ENCODE measurements at regions not wholly inside any gene's neighbourhood (a gene's known extent, or its start where the extent isn't known, plus 50 kb on each side); places are given as distances from the start of the nearest gene placed in this dataset.

GRCh38 chr1:29894311-29894710 lies 658.0 kb downstream of the PTPRU start:
- no peak for DNase-seq (ENCODE audit: low spot score)
- WGBS, result 74% methylated on average over 5 of the region's 5 CpGs
- TF ChIP-seq EGR1 (IDR thresholded peaks at IDR 0.05; ENCODE audit: low read depth in 2 of 2) (no peak), RXRA (IDR thresholded peaks at IDR 0.05) (no peak), SP1 (IDR thresholded peaks at IDR 0.05) (no peak), JUND (IDR thresholded peaks at IDR 0.05) (no peak), ATF3 (IDR thresholded peaks at IDR 0.05) (no peak), HNF4G (IDR thresholded peaks at IDR 0.05) (no peak), RAD21 (IDR thresholded peaks at IDR 0.05) (no peak), MAX (IDR thresholded peaks at IDR 0.05) (no peak), ZBTB33 (IDR thresholded peaks at IDR 0.05) (no peak), GABPA (IDR thresholded peaks at IDR 0.05 in 1 of 2, conservative IDR thresholded peaks at IDR 0.05 in 1 of 2) (no peak)
- H3K9ac ChIP-seq (ENCODE audit: low read depth in 1 of 2, low read length in 2 of 2), result no peak overlapping the region
- no peaks in the 10 kb centered on the region for H3K36me3 ChIP-seq (ENCODE audit: control insufficient read depth in 4 of 4, insufficient read depth in 3 of 4, low read depth in 1 of 4, low read length in 3 of 4)
- peaks cover 0 to 9% (median 0%) of the 10 kb centered on the region in 4 donors for H3K27me3 ChIP-seq (ENCODE audit: control insufficient read depth in 4 of 4, insufficient read depth in 4 of 4, low read length in 3 of 4)
- no peak overlapping the region for H3K4me3 ChIP-seq (ENCODE audit: low read depth in 1 of 3, low read length in 3 of 3)
- H3K4me1 ChIP-seq (ENCODE audit: control insufficient read depth in 4 of 4, insufficient read depth in 4 of 4, low read length in 3 of 4), result no peaks in the 10 kb centered on the region
- H3K9me3 ChIP-seq (ENCODE audit: control insufficient read depth in 4 of 4, low read length in 3 of 4), result no peaks in the 10 kb centered on the region
- no peak overlapping the region for H3K27ac ChIP-seq (ENCODE audit: low read depth in 1 of 2, low read length in 2 of 2)

- H3K4me1 ChIP-seq (ENCODE audit: control insufficient read depth in 4 of 4, insufficient read depth in 4 of 4, low read length in 3 of 4), result no peaks in the 10 kb centered on the region
- H3K4me3 ChIP-seq (ENCODE audit: low read depth in 1 of 3, low read length in 3 of 3), result no peak overlapping the region
- H3K36me3 ChIP-seq (ENCODE audit: control insufficient read depth in 4 of 4, insufficient read depth in 3 of 4, low read depth in 1 of 4, low read length in 3 of 4), result no peaks in the 10 kb centered on the region
- H3K27ac ChIP-seq (ENCODE audit: low read depth in 1 of 2, low read length in 2 of 2), result no peak overlapping the region
- H3K9ac ChIP-seq (ENCODE audit: low read depth in 1 of 2, low read length in 2 of 2), result no peak overlapping the region
- peaks cover 0 to 9% (median 0%) of the 10 kb centered on the region in 4 donors for H3K27me3 ChIP-seq (ENCODE audit: control insufficient read depth in 4 of 4, insufficient read depth in 4 of 4, low read length in 3 of 4)
- H3K9me3 ChIP-seq (ENCODE audit: control insufficient read depth in 4 of 4, low read length in 3 of 4), result no peaks in the 10 kb centered on the region
- no peak for DNase-seq (ENCODE audit: low spot score)
- no peak for TF ChIP-seq JUND (IDR thresholded peaks at IDR 0.05)
- WGBS, result 81% methylated on average over 5 of the region's 5 CpGs
Measured at GRCh38 chr1:29893806-29894205, 657.5 kb downstream of the PTPRU start.

GRCh38 chr1:29893046-29893723 lies 656.9 kb downstream of the PTPRU start:
- Histone ChIP-seq H3K4me3 (ENCODE audit: low read depth in 1 of 3, low read length in 3 of 3) (no peak overlapping the region), H3K27ac (ENCODE audit: low read depth in 1 of 2, low read length in 2 of 2) (no peak overlapping the region), H3K27me3 (ENCODE audit: control insufficient read depth in 4 of 4, insufficient read depth in 4 of 4, low read length in 3 of 4) (peaks cover 0 to 9% (median 0%) of the 10 kb centered on the region in 4 donors), H3K4me1 (ENCODE audit: control insufficient read depth in 4 of 4, insufficient read depth in 4 of 4, low read length in 3 of 4) (no peaks in the 10 kb centered on the region), H3K9ac (ENCODE audit: low read depth in 1 of 2, low read length in 2 of 2) (no peak overlapping the region), H3K36me3 (ENCODE audit: control insufficient read depth in 4 of 4, insufficient read depth in 3 of 4, low read depth in 1 of 4, low read length in 3 of 4) (no peaks in the 10 kb centered on the region), H3K9me3 (ENCODE audit: control insufficient read depth in 4 of 4, low read length in 3 of 4) (no peaks in the 10 kb centered on the region)
- WGBS, result 66% methylated on average over 7 of the region's 7 CpGs
- DNase-seq (ENCODE audit: low spot score), result no peak
- TF ChIP-seq EGR1 (IDR thresholded peaks at IDR 0.05; ENCODE audit: low read depth in 2 of 2) (no peak), TAF1 (conservative IDR thresholded peaks at IDR 0.05) (no peak), JUND (IDR thresholded peaks at IDR 0.05) (no peak), RXRA (IDR thresholded peaks at IDR 0.05) (no peak), YY1 (IDR thresholded peaks at IDR 0.05) (no peak), SP1 (IDR thresholded peaks at IDR 0.05) (no peak), HNF4G (IDR thresholded peaks at IDR 0.05) (no peak)
